ENCODE measurements at regions not wholly inside any gene's neighbourhood (a gene's known extent, or its start where the extent isn't known, plus 50 kb on each side); places are given as distances from the start of the nearest gene placed in this dataset.

DNA sequence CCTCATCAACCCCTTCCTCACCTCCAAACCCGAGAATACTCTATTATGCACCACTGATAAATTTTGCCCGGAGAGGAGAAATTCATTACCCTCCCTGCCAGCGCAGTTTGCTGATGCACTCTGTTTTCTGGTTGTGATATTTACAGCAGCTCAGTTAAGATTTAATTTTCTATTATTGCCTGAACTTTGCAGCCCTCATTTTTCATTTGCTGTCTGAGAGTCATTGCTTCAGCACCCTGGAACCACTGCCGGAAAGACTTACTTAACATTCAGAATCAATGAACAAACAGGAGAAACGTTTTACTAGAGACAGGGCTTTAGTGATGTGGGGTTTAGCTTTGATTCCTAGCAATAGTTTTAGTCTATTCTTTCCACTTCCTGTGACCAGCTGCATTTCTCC is 56.7 kb upstream of the MAMDC2 start:
- TF ChIP-seq ZFX (IDR thresholded peaks at IDR 0.05) = no peak
- TF ChIP-seq, protein P1, sequence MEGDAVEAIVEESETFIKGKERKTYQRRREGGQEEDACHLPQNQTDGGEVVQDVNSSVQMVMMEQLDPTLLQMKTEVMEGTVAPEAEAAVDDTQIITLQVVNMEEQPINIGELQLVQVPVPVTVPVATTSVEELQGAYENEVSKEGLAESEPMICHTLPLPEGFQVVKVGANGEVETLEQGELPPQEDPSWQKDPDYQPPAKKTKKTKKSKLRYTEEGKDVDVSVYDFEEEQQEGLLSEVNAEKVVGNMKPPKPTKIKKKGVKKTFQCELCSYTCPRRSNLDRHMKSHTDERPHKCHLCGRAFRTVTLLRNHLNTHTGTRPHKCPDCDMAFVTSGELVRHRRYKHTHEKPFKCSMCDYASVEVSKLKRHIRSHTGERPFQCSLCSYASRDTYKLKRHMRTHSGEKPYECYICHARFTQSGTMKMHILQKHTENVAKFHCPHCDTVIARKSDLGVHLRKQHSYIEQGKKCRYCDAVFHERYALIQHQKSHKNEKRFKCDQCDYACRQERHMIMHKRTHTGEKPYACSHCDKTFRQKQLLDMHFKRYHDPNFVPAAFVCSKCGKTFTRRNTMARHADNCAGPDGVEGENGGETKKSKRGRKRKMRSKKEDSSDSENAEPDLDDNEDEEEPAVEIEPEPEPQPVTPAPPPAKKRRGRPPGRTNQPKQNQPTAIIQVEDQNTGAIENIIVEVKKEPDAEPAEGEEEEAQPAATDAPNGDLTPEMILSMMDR (IDR thresholded peaks at IDR 0.05 in 2 of 3, conservative IDR thresholded peaks at IDR 0.05 in 1 of 3; ENCODE audit: borderline replicate concordance in 1 of 3, insufficient read depth in 1 of 3, low read depth in 2 of 3, low read length in 2 of 3) = no peak
- no peak for TF ChIP-seq CEBPB (IDR thresholded peaks at IDR 0.05; ENCODE audit: low read depth)
- TF ChIP-seq YY1 (IDR thresholded peaks at IDR 0.05; ENCODE audit: extremely low read depth, insufficient replicate concordance, low read depth, low read length) = no peak
- TF ChIP-seq EZH2 (IDR thresholded peaks at IDR 0.05) = no peak
- TF ChIP-seq POLR2A (IDR thresholded peaks at IDR 0.05; ENCODE audit: borderline replicate concordance, extremely low read depth, insufficient read depth, insufficient read length) = no peak
- no peak for TF ChIP-seq POLR2AphosphoS5 (IDR thresholded peaks at IDR 0.05; ENCODE audit: low read depth, low read length)
- TF ChIP-seq RAD21 (IDR thresholded peaks at IDR 0.05; ENCODE audit: low read depth) = no peak
- no peak for TF ChIP-seq ATF3 (IDR thresholded peaks at IDR 0.05)
- TF ChIP-seq, protein P2, sequence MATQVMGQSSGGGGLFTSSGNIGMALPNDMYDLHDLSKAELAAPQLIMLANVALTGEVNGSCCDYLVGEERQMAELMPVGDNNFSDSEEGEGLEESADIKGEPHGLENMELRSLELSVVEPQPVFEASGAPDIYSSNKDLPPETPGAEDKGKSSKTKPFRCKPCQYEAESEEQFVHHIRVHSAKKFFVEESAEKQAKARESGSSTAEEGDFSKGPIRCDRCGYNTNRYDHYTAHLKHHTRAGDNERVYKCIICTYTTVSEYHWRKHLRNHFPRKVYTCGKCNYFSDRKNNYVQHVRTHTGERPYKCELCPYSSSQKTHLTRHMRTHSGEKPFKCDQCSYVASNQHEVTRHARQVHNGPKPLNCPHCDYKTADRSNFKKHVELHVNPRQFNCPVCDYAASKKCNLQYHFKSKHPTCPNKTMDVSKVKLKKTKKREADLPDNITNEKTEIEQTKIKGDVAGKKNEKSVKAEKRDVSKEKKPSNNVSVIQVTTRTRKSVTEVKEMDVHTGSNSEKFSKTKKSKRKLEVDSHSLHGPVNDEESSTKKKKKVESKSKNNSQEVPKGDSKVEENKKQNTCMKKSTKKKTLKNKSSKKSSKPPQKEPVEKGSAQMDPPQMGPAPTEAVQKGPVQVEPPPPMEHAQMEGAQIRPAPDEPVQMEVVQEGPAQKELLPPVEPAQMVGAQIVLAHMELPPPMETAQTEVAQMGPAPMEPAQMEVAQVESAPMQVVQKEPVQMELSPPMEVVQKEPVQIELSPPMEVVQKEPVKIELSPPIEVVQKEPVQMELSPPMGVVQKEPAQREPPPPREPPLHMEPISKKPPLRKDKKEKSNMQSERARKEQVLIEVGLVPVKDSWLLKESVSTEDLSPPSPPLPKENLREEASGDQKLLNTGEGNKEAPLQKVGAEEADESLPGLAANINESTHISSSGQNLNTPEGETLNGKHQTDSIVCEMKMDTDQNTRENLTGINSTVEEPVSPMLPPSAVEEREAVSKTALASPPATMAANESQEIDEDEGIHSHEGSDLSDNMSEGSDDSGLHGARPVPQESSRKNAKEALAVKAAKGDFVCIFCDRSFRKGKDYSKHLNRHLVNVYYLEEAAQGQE (IDR thresholded peaks at IDR 0.05; ENCODE audit: low read depth) = no peak
- no peak for TF ChIP-seq JUND (IDR thresholded peaks at IDR 0.05)
- TF ChIP-seq MAX (IDR thresholded peaks at IDR 0.05) = no peak
- no peak for TF ChIP-seq CBX3 (IDR thresholded peaks at IDR 0.05; ENCODE audit: low read depth)
- TF ChIP-seq SRF (IDR thresholded peaks at IDR 0.05; ENCODE audit: low read depth) = no peak
